ENCODE measurements at regions not wholly inside any gene's neighbourhood (a gene's known extent, or its start where the extent isn't known, plus 50 kb on each side); places are given as distances from the start of the nearest gene placed in this dataset.

DNA sequence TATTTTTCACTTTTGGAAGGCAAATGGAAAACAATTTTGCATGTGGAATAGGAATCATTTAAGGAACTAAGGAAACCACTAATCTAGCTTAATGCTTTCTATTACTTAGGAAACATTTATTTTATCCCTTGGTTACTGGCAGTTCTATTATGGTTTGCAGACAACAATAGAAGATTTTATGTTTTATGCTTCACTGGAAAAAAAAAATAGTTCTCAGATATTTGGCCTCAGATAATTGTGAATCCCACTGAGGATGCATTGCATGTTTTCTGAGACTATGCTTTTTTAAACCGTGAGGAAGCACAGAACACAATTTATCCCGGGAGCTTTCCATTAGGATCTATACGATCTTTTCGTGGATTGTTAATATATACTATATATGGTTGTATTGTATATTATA, 356.9 kb downstream of the CSNK1G3 start:
- no peaks in the 10 kb centered on the region for H4K20me1 ChIP-seq (ENCODE audit: insufficient read depth, low read length)
- DNase-seq (ENCODE audit: low spot score): no peak
- no peaks in the 10 kb centered on the region for H3K4me1 ChIP-seq (ENCODE audit: insufficient read depth, low read length, poor library complexity, severe bottlenecking)
- no peak overlapping the region for H3K27ac ChIP-seq (ENCODE audit: low read depth, low read length, poor library complexity, severe bottlenecking)
- no peaks in the 10 kb centered on the region for H3K9me2 ChIP-seq (ENCODE audit: insufficient read depth, low read length)
- intact Hi-C loops (cut with micrococcal nuclease; ENCODE audit: unreplicated experiment): no loop called here
- no peaks in the 10 kb centered on the region for H3K79me2 ChIP-seq (ENCODE audit: insufficient read depth, low read depth, low read length)
- H3K36me3 ChIP-seq (ENCODE audit: insufficient read depth, low read length): no peaks in the 10 kb centered on the region
- H3K4me2 ChIP-seq (ENCODE audit: low read length): no peak overlapping the region
- ChIA-PET POLR2A (interaction anchor here (0.6 to 1.6 kb wide), 4 partner anchors 9 to 1138 kb away, joined by 3 to 4 read pairs (median 4); no protein-coding TSS in a partner anchor), CTCF (ENCODE audit: unreplicated experiment) (no interaction called here)
- no TSS peak for BruUV-seq (replicated peaks)
- H3K9me3 ChIP-seq (ENCODE audit: low read length): no peaks in the 10 kb centered on the region
- H2AFZ ChIP-seq (ENCODE audit: low read length): no peak overlapping the region
- TF ChIP-seq EZH2phosphoT487 (IDR thresholded peaks at IDR 0.05; ENCODE audit: borderline replicate concordance, low read depth, low read length): no peak
- TF ChIP-seq, protein P1, sequence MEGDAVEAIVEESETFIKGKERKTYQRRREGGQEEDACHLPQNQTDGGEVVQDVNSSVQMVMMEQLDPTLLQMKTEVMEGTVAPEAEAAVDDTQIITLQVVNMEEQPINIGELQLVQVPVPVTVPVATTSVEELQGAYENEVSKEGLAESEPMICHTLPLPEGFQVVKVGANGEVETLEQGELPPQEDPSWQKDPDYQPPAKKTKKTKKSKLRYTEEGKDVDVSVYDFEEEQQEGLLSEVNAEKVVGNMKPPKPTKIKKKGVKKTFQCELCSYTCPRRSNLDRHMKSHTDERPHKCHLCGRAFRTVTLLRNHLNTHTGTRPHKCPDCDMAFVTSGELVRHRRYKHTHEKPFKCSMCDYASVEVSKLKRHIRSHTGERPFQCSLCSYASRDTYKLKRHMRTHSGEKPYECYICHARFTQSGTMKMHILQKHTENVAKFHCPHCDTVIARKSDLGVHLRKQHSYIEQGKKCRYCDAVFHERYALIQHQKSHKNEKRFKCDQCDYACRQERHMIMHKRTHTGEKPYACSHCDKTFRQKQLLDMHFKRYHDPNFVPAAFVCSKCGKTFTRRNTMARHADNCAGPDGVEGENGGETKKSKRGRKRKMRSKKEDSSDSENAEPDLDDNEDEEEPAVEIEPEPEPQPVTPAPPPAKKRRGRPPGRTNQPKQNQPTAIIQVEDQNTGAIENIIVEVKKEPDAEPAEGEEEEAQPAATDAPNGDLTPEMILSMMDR (conservative IDR thresholded peaks at IDR 0.05; ENCODE audit: low read length): no peak
- no peak overlapping the region for H3K4me3 ChIP-seq (ENCODE audit: low read depth, low read length, poor library complexity, severe bottlenecking)

DNA sequence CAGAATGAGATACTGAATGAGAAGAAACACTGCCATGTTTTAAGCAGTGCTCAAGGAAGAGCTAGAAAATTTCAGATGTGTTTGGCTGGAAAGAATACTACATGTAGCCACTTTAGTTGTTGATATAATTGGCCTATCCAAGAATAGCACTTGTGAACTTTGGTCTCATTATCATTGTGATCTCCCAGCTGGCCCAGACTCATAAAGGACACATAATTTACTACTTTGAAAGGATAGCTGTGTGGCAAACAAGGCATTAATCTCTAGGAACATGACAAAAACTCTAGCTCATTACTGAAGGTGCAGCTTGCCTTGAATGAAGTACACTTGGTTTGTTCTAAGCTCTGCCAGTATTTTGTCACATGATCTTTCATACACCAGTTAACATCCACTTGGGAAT, 356.3 kb downstream of the CSNK1G3 start:
- Histone ChIP-seq H3K27ac (ENCODE audit: low read depth, low read length, poor library complexity, severe bottlenecking) (no peak overlapping the region), H3K9me2 (ENCODE audit: insufficient read depth, low read length) (no peaks in the 10 kb centered on the region), H3K9me3 (ENCODE audit: low read length) (no peaks in the 10 kb centered on the region), H3K4me3 (ENCODE audit: low read depth, low read length, poor library complexity, severe bottlenecking) (no peak overlapping the region), H3K36me3 (ENCODE audit: insufficient read depth, low read length) (no peaks in the 10 kb centered on the region), H3K4me2 (ENCODE audit: low read length) (no peak overlapping the region), H3K4me1 (ENCODE audit: insufficient read depth, low read length, poor library complexity, severe bottlenecking) (no peaks in the 10 kb centered on the region), H2AFZ (ENCODE audit: low read length) (no peak overlapping the region), H3K79me2 (ENCODE audit: insufficient read depth, low read depth, low read length) (no peaks in the 10 kb centered on the region), H4K20me1 (ENCODE audit: insufficient read depth, low read length) (no peaks in the 10 kb centered on the region)
- BruUV-seq (replicated peaks): no TSS peak
- ChIA-PET CTCF (ENCODE audit: unreplicated experiment) (no interaction called here), POLR2A (interaction anchor here (0.6 to 1.6 kb wide), 9 partner anchors 8 to 1290 kb away, joined by 3 to 6 read pairs (median 3); no protein-coding TSS in a partner anchor)
- intact Hi-C loops (cut with micrococcal nuclease; ENCODE audit: unreplicated experiment): no loop called here
- TF ChIP-seq, protein P1 (conservative IDR thresholded peaks at IDR 0.05; ENCODE audit: low read length): no peak
- TF ChIP-seq EZH2phosphoT487 (IDR thresholded peaks at IDR 0.05; ENCODE audit: borderline replicate concordance, low read depth, low read length): no peak
- no peak for DNase-seq (ENCODE audit: low spot score)

DNA sequence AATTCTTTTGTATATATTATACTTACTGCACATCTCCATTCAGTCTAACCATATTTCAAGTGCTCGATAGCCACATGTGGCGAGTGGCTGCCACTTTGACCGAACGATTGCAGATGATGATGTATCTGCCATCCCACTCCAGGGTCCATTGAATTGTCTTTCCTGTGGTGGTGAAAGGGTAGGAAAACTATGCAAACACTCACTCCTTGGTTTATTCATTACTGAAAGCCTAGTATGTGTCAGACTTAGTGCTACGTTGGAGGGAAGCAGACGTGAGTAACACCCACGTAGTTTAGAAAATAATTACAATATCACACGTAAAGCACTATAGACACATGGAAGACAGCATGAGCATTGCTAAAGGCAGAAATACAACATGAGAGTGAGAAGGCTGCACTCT, 353.7 kb downstream of the CSNK1G3 start:
- ChIA-PET CTCF (ENCODE audit: unreplicated experiment) (no interaction called here), POLR2A (interaction anchor here (1.0 kb wide), 1 partner anchor 9 kb away, joined by 4 read pairs; no protein-coding TSS in a partner anchor)
- Histone ChIP-seq H2AFZ (ENCODE audit: low read length) (no peak overlapping the region), H3K4me1 (ENCODE audit: insufficient read depth, low read length, poor library complexity, severe bottlenecking) (no peaks in the 10 kb centered on the region), H4K20me1 (ENCODE audit: insufficient read depth, low read length) (no peaks in the 10 kb centered on the region), H3K9me3 (ENCODE audit: low read length) (no peaks in the 10 kb centered on the region), H3K79me2 (ENCODE audit: insufficient read depth, low read depth, low read length) (no peaks in the 10 kb centered on the region), H3K4me2 (ENCODE audit: low read length) (no peak overlapping the region), H3K9me2 (ENCODE audit: insufficient read depth, low read length) (no peaks in the 10 kb centered on the region), H3K36me3 (ENCODE audit: insufficient read depth, low read length) (no peaks in the 10 kb centered on the region), H3K4me3 (ENCODE audit: low read depth, low read length, poor library complexity, severe bottlenecking) (no peak overlapping the region), H3K27ac (ENCODE audit: low read depth, low read length, poor library complexity, severe bottlenecking) (no peak overlapping the region)
- intact Hi-C loops (cut with micrococcal nuclease; ENCODE audit: unreplicated experiment): no loop called here
- no TSS peak for BruUV-seq (replicated peaks)
- no peak for DNase-seq (ENCODE audit: low spot score)
- TF ChIP-seq, protein P1 (conservative IDR thresholded peaks at IDR 0.05; ENCODE audit: low read length): no peak
- no peak for TF ChIP-seq EZH2phosphoT487 (IDR thresholded peaks at IDR 0.05; ENCODE audit: borderline replicate concordance, low read depth, low read length)
